ENCODE measurements at regions not wholly inside any gene's neighbourhood (a gene's known extent, or its start where the extent isn't known, plus 50 kb on each side); places are given as distances from the start of the nearest gene placed in this dataset.

- no peak for TF ChIP-seq ZNF462 (CRISPR knock-in tag; IDR thresholded peaks at IDR 0.05)
Measured at GRCh38 chr5:2480871-2481270, 270.6 kb downstream of the IRX2 start (continued).

DNA sequence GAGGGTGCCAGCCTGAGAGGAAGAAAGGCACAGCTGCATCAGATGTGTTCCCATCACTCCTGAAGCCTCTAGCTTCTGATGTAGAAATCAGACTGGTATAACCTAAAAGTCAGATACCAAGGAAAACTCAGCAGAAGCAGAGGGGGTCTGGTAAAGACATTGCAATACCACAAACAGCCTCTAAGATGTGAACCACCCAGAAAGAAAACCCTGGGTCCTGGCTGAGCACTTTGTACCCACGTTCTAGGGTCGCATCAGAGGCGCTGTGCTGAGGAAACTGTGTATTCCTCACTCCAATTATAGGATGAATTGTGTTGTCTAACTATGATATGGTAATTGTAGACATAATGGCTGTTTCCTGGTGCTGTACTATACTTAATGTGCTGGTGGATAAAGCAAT lies 275.6 kb downstream of the IRX2 start:
- H3K27ac Mint-ChIP-seq, result no peak overlapping the region
- Histone ChIP-seq H4K20me1 (replicated peaks; ENCODE audit: insufficient read depth) (no peaks in the 10 kb centered on the region), H3K27me3 (ENCODE audit: insufficient read depth) (no peaks in the 10 kb centered on the region), H3K27ac (ENCODE audit: low read depth) (no peak overlapping the region), H3K4me1 (ENCODE audit: insufficient read depth) (no peaks in the 10 kb centered on the region), H2AFZ (no peak overlapping the region), H3K9me2 (ENCODE audit: insufficient read depth) (no peaks in the 10 kb centered on the region), H3K4me2 (no peak overlapping the region), H3K79me2 (replicated peaks; ENCODE audit: insufficient read depth) (no peaks in the 10 kb centered on the region), H3F3A (replicated peaks; ENCODE audit: low read depth) (no peaks in the 10 kb centered on the region), H3K4me3 (no peak overlapping the region), H3K36me3 (ENCODE audit: insufficient read depth) (no peaks in the 10 kb centered on the region)
- H3K4me1 Mint-ChIP-seq, result 0 out of 3 replicates have a peak, but pooled peaks cover 2% of the 10 kb centered on the region
- DNase-seq (ENCODE audit: low spot score) (no peak), ATAC-seq (peak; percentile 78)
- H3K27me3 Mint-ChIP-seq (ENCODE audit: insufficient read depth, low read depth, poor library complexity), result peaks cover 4% of the 10 kb centered on the region
- H3K36me3 Mint-ChIP-seq (ENCODE audit: low read depth), result peaks cover 4% of the 10 kb centered on the region; the same call in 1 of the 3 replicates
- no peak overlapping the region for H3K4me3 Mint-ChIP-seq
- peaks cover 14% of the 10 kb centered on the region for H3K9me3 Mint-ChIP-seq
- TF ChIP-seq ETS1 (IDR thresholded peaks at IDR 0.05), result no peak
- TF ChIP-seq CTCF (conservative IDR thresholded peaks at IDR 0.05; ENCODE audit: low read depth in 2 of 2), result no peak

Data from GM23338 (cell line).